Stimulated activated naive CD8-positive, alpha-beta T cell treated with anti-CD3 and anti-CD28 coated beads, Interleukin-15, amount 100 ng/mL, for 72 hours (primary cell): ENCODE measurements at regions not wholly inside any gene's neighbourhood (a gene's known extent, or its start where the extent isn't known, plus 50 kb on each side); places are given as distances from the start of the nearest gene placed in this dataset.
A peak's percentile ranks its signal among the peaks of the same experiment; 100 is the strongest.
"Not testable (repeated sequence)": the region's sequence is repeated elsewhere in the genome, so short reads cannot be mapped to it uniquely, and the experiment has no call there.

ENCODE experiments used
- ATAC-seq: fragments of 150-1000 bp; cut with Tn5 transposase; 2 replicates; pipeline ENCODE4 v1.10.0; 2021; ENCODE audit warnings: mild to moderate bottlenecking, moderate library complexity
- DNase-seq, 2 donors: peaks; one replicate each; pipeline ENCODE4 v3.0.0; 2021 to 2022
- H3K27ac Mint-ChIP-seq, 2 donors: one replicate each; pipeline ENCODE4 v1.8.0; 2022; ENCODE audit warnings: mild to moderate bottlenecking in 2 of 2, mixed read lengths in 2 of 2, moderate library complexity in 2 of 2
- H3K27me3 Mint-ChIP-seq: one replicate; pipeline ENCODE4 v1.8.0; 2022; ENCODE audit warnings: mixed read lengths
- H3K4me1 Mint-ChIP-seq: one replicate; pipeline ENCODE4 v1.8.0; 2022; ENCODE audit warnings: mild to moderate bottlenecking, mixed read lengths
- H3K4me3 Mint-ChIP-seq, 2 donors: one replicate each; pipeline ENCODE4 v1.8.0; 2022; ENCODE audit warnings: mild to moderate bottlenecking in 2 of 2, mixed read lengths in 2 of 2, moderate library complexity in 1 of 2
- H3K9me3 Mint-ChIP-seq, 2 donors: one replicate each; pipeline ENCODE4 v1.8.0; 2022; ENCODE audit warnings: mixed read lengths in 2 of 2

DNA sequence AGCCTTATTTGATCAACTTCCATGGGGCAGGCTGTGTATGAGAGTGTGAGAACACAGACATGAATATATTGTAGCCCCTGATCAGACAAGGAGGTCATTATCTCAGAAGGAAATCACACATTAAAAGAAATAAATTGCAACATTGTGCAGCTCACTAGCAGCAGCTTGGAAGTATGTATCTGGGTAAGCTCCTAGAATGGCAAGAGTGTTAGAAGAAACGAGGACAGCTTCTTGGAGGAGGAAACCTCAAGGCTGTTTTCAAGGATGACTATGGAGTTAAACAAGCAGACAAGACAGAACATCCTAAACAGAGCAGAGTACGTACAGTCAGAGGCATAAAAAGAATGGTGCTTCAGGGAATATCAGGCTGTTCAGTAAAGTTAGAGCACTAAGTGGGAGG lies 511.0 kb downstream of the SLCO4C1 start:
- Mint-ChIP-seq H3K4me1 (no peaks in the 10 kb centered on the region), H3K4me3 (no peak overlapping the region), H3K9me3 (no peaks in the 10 kb centered on the region), H3K27ac (no peak overlapping the region), H3K27me3 (no peaks in the 10 kb centered on the region)
- DNase-seq (no peak), ATAC-seq (no peak)

- Mint-ChIP-seq H3K4me3 (no peak overlapping the region), H3K4me1 (no peaks in the 10 kb centered on the region), H3K27me3 (no peaks in the 10 kb centered on the region), H3K27ac (no peak overlapping the region), H3K9me3 (peaks cover 4 to 6% of the 10 kb centered on the region in 2 donors)
- ATAC-seq (peak; percentile 23), DNase-seq (no peak)
Observed at GRCh38 chr5:101783241-101784013, 512.7 kb downstream of the SLCO4C1 start.

GRCh38 chr5:101782352-101783103 lies 513.6 kb downstream of the SLCO4C1 start:
- Mint-ChIP-seq H3K4me1 (no peaks in the 10 kb centered on the region), H3K4me3 (no peak overlapping the region)

DNA sequence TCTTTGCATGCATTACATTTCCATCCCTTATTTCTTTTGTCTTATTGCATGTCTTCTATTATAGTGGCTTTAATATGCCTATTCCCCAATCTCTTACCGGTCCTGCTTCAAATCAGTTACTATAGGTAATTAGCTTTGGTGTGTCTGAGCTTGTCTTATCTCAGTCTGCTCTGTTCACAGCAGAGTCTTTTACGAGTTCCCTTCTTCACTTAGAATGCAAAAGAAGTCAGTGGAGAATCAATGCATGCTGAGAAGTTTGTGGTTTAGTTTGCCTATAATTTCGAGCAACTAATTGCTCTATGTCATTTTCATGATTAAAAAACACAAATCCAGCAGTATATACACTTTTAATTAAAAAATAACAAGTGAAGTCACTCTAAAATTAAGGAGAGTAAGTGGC lies 545.0 kb downstream of the SLCO4C1 start:
- no peak overlapping the region for H3K27ac Mint-ChIP-seq
- DNase-seq (no peak), ATAC-seq (no peak)
- no peaks in the 10 kb centered on the region for H3K27me3 Mint-ChIP-seq
- peaks cover 0 to 8% of the 10 kb centered on the region in 2 donors for H3K9me3 Mint-ChIP-seq
- H3K4me3 Mint-ChIP-seq = no peak overlapping the region
- no peaks in the 10 kb centered on the region for H3K4me1 Mint-ChIP-seq

More at GRCh38 chr5:101782352-101783103, 513.6 kb downstream of the SLCO4C1 start:
- no peak for ATAC-seq
- H3K9me3 Mint-ChIP-seq = peaks cover 4 to 6% of the 10 kb centered on the region in 2 donors
- no peak for DNase-seq
- no peaks in the 10 kb centered on the region for H3K27me3 Mint-ChIP-seq
- no peak overlapping the region for H3K27ac Mint-ChIP-seq

GRCh38 chr5:101743000-101743399 lies 553.1 kb downstream of the SLCO4C1 start:
- H3K4me3 Mint-ChIP-seq, DNase-seq, H3K9me3 Mint-ChIP-seq, ATAC-seq, H3K27ac Mint-ChIP-seq, H3K27me3 Mint-ChIP-seq, H3K4me1 Mint-ChIP-seq: not testable (repeated sequence)

DNA sequence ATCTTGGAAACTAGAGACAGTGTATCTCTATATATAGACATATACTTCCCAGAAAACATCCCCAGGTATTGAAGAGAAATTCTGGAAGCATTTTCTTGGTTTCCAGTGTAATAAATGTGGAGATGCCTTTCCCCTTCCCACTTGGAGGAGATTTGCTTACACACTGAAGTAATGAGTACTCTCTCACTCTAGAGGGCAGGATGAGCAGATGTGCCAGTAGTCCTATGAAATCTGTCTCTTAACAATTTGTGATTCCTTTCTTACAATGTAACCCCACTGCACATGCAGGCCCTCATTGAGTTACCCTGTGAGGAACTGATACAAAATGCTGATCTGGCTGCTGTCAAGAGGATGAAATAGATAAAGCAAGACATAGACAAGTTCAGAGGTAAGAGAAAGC lies 567.2 kb downstream of the SLCO4C1 start:
- ATAC-seq (no peak), DNase-seq (no peak)
- no peak overlapping the region for H3K27ac Mint-ChIP-seq
- H3K9me3 Mint-ChIP-seq = peaks cover 0 to 5% of the 10 kb centered on the region in 2 donors
- no peaks in the 10 kb centered on the region for H3K27me3 Mint-ChIP-seq
- H3K4me3 Mint-ChIP-seq = no peak overlapping the region
- no peaks in the 10 kb centered on the region for H3K4me1 Mint-ChIP-seq

- no peak for ATAC-seq
- H3K27me3 Mint-ChIP-seq = no peaks in the 10 kb centered on the region
Observed at GRCh38 chr5:101721543-101721942, 574.5 kb downstream of the SLCO4C1 start.

GRCh38 chr5:101720033-101720432 lies 576.1 kb downstream of the SLCO4C1 start:
- Mint-ChIP-seq H3K9me3 (peaks cover 2 to 5% of the 10 kb centered on the region in 2 donors), H3K27ac (no peak overlapping the region), H3K4me1 (no peaks in the 10 kb centered on the region), H3K27me3 (no peaks in the 10 kb centered on the region), H3K4me3 (no peak overlapping the region)
- ATAC-seq (no peak), DNase-seq (no peak)

More at GRCh38 chr5:101721543-101721942, 574.5 kb downstream of the SLCO4C1 start:
- Mint-ChIP-seq H3K4me1 (no peaks in the 10 kb centered on the region), H3K9me3 (peaks cover 0 to 5% of the 10 kb centered on the region in 2 donors), H3K4me3 (no peak overlapping the region), H3K27ac (no peak overlapping the region)
- DNase-seq = no peak

DNA sequence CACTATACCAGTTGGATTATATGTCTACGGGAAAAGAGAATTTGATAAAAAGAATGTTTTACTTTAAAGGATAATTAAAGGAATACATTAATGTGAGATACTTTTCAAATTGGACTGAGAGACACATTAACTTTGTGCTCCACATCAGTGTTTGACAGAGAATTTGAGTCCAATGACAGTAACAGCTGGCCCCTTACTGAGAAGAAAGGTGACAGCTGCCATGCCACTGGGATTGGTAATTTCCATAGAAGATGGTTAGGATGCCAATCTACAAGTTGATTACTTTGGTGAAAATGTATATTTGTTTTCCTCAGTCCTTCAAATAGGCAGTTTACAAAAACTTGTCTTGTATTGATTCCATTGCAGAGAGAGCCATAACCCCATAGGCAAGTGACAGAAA lies 578.4 kb downstream of the SLCO4C1 start:
- H3K27ac Mint-ChIP-seq = no peak overlapping the region
- ATAC-seq (no peak), DNase-seq (no peak)
- no peak overlapping the region for H3K4me3 Mint-ChIP-seq
- H3K4me1 Mint-ChIP-seq = no peaks in the 10 kb centered on the region
- peaks cover 5 to 23% of the 10 kb centered on the region in 2 donors for H3K9me3 Mint-ChIP-seq
- no peaks in the 10 kb centered on the region for H3K27me3 Mint-ChIP-seq

DNA sequence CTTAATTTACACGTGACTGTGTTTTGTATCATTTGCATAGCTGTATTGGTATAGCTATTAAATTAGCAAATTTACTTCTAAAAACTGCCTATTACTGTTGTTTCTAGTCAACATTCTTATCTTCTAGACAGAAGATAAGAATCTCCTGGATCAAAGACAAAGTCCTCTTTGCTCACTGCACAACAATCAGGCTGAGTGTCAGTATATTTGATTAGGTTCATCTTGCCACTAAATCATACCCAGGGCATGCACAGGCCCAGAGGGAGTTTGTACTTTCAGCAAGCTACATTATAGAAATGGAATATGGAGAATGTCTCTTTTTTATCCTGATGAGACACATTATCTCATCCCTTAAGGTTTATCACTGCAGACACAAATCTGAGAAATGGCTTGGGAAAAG lies 579.1 kb downstream of the SLCO4C1 start:
- ATAC-seq = no peak
- no peaks in the 10 kb centered on the region for H3K27me3 Mint-ChIP-seq
- H3K4me1 Mint-ChIP-seq = no peaks in the 10 kb centered on the region
- no peak overlapping the region for H3K4me3 Mint-ChIP-seq
- peaks cover 0 to 23% of the 10 kb centered on the region in 2 donors for H3K9me3 Mint-ChIP-seq
- H3K27ac Mint-ChIP-seq = no peak overlapping the region
- DNase-seq = no peak

DNA sequence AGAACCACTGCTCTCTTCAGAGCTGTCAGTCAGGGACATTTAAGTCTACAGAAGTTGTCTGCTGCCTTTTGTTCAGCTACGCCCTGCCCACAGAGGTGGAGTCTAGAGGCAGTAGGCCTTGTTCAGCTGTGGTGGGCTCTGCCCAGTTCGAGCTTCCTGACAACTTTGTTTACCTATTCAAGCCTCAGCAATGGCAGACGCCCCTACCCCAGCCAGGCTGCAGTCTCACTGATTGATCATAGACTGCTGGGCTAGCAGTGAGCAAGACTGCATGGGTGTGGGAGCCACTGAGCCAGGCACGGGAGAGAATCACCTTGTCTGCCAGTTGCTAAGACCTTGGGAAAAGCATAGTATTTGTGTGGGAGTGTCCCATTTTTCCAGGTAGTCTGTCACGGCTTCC lies 580.3 kb downstream of the SLCO4C1 start:
- H3K4me1 Mint-ChIP-seq, H3K27me3 Mint-ChIP-seq, DNase-seq, H3K4me3 Mint-ChIP-seq, H3K27ac Mint-ChIP-seq, ATAC-seq: not testable (repeated sequence)
- peaks cover 8 to 30% of the 10 kb centered on the region in 2 donors for H3K9me3 Mint-ChIP-seq

- no peaks in the 10 kb centered on the region for H3K4me1 Mint-ChIP-seq
- H3K9me3 Mint-ChIP-seq = no peaks in the 10 kb centered on the region
- no peak overlapping the region for H3K4me3 Mint-ChIP-seq
- ATAC-seq (no peak), DNase-seq (no peak)
- no peak overlapping the region for H3K27ac Mint-ChIP-seq
- no peaks in the 10 kb centered on the region for H3K27me3 Mint-ChIP-seq
Observed at GRCh38 chr5:101689306-101689705, 606.8 kb downstream of the SLCO4C1 start.

DNA sequence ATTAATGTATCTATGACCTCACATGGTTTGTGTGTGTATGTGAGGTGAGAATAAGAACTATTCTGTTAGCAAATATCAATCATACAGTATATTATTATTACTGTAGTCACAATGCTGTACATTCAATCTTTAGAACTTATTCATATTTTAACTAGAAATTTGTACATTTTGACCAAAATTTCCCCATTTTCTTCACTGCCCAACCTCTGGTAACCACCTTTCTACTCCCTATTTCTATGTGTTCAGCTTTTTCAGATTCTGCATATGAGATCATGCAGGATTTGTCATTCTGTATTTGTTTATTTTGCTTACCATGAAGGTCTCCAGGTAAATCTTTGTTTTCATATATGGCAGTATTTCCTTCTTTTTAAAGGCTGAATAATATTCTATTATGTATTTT lies 607.9 kb downstream of the SLCO4C1 start:
- Mint-ChIP-seq H3K27ac (no peak overlapping the region), H3K27me3 (no peaks in the 10 kb centered on the region), H3K4me3 (no peak overlapping the region), H3K4me1 (no peaks in the 10 kb centered on the region), H3K9me3 (no peaks in the 10 kb centered on the region)
- ATAC-seq (no peak), DNase-seq (no peak)

DNA sequence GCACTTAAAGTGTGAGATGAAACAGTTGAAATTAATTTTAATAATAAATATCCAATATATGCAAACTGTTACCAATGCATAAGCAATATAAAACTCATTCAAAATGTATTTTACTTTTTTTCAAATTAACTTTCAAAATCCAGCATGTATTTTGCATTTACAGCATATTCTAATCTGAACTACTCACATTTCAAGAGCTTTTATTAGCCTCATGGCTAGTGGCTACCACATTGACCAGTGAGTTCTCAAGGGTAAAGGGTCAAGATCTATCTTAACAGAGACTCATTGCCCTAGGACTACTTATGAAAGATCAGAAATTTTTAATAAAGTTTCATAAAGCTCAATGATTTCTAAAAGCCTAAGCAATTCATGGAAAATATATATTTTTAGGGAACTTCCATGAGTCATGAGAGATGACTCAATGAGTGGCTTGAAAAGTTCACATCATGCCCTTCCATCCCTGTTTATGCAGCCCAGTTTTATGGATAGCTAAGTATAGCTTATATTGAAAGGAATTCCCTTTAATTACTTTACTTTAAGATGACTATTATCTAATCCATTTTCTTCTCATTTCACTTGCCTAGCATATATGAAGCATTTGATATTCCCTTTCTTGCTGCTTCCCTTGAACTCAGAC lies 608.6 kb downstream of the SLCO4C1 start:
- no peak overlapping the region for H3K27ac Mint-ChIP-seq
- H3K9me3 Mint-ChIP-seq = no peaks in the 10 kb centered on the region
- ATAC-seq (no peak), DNase-seq (no peak)
- H3K4me3 Mint-ChIP-seq = no peak overlapping the region
- no peaks in the 10 kb centered on the region for H3K4me1 Mint-ChIP-seq
- H3K27me3 Mint-ChIP-seq = no peaks in the 10 kb centered on the region

DNA sequence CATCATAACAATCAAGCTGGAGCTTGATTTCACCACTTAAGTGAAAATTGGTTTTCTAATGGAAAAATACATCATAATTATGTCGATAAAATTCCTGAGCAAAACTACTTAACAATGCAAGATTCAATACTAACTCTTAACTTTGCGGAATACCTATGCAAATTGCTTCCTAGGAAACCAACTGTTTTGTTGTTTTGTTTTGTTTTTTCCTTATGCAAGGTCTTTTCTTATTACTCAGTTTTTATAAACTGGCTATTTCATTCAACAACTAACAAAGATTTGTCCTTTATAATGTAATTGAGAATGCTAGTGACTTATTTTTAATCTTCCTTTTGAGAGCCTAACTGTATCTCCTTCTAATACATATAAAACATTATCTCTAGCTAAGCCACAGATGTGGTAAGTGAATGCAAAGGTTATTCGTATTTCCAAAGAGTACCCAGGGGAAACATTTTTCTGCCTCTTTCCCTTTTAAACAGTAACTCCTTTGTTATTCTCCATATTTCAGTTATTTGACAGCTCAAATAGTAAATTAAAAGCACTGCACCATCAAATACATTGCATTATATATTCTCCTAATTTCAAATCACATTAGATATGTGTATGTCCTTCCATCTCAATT lies 609.4 kb downstream of the SLCO4C1 start:
- ATAC-seq (no peak), DNase-seq (no peak)
- Mint-ChIP-seq H3K27me3 (no peaks in the 10 kb centered on the region), H3K4me1 (no peaks in the 10 kb centered on the region), H3K27ac (no peak overlapping the region), H3K4me3 (no peak overlapping the region), H3K9me3 (no peaks in the 10 kb centered on the region)
